ENCODE measurements at regions not wholly inside any gene's neighbourhood (a gene's known extent, or its start where the extent isn't known, plus 50 kb on each side); places are given as distances from the start of the nearest gene placed in this dataset.
A peak's percentile ranks its signal among the peaks of the same experiment; 100 is the strongest.
"Not testable (repeated sequence)": the region's sequence is repeated elsewhere in the genome, so short reads cannot be mapped to it uniquely, and the experiment has no call there.

DNA sequence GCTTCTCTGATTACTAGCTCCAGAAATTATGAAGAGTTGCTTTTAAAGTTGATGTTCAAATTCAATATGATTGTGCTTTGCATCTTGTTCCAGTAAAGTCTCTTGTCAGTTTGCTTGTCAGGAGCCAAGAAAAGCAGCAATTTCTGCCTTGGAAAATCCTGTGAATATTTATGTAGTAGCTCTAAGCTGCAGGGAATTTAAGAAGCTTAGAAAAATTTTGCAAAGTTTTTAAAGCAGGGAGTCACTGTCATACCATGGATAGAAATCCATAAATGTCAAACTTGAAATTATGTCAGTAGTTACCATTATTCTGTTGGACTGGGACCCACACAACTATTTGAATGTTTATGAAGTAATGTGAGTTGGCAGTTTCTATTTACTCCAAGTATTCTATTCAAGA, 169.3 kb downstream of the TMEM200C start:
- DNase-seq = no peak
- ATAC-seq = no peak

DNA sequence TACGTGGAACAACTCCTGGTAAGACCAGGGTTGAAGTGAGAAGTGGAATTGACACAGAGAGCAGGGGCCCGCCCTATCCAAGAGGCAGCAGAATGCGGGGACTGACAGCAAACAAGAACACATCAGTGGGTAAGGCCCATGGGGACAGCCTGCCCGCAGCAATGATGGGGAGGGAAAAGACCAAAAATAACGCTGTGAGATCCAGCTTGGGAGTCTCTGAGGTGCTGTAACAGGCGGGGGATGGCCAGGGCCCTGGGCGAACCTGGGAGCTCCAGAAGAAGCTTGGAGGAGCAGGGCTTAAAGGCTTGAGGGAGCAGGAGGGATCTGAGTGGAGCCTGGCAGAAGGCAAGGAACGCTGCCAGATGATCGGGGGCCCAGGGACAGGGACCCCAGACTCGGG, 173.4 kb downstream of the TMEM200C start:
- DNase-seq (no peak), ATAC-seq (no peak)
- intact Hi-C loops (cut with micrococcal nuclease) = no loop called here

More for the DNA sequence above, 169.3 kb downstream of the TMEM200C start:
- intact Hi-C loops (cut with micrococcal nuclease) = no loop called here

DNA sequence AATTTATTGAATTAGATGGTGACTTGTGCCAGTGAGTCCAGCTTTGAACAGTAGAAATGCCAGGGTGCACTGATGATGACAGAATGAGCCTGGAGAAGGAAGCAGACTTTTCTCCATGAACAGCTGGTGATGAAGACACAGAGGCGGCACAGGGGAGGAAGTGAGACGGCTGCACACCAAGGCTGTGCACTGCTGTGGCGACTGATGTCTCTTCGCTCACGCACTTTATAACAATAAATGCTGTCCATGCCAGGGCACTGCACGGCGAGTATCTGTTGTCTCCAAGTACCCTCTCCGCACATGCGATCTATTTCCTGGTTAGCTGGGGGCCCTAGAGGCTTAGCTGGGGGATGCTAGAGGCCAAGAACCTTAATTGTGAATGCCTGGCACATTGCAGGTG, 175.2 kb downstream of the TMEM200C start:
- no peak for DNase-seq
- no peak for ATAC-seq
- intact Hi-C loops (cut with micrococcal nuclease) = no loop called here

DNA sequence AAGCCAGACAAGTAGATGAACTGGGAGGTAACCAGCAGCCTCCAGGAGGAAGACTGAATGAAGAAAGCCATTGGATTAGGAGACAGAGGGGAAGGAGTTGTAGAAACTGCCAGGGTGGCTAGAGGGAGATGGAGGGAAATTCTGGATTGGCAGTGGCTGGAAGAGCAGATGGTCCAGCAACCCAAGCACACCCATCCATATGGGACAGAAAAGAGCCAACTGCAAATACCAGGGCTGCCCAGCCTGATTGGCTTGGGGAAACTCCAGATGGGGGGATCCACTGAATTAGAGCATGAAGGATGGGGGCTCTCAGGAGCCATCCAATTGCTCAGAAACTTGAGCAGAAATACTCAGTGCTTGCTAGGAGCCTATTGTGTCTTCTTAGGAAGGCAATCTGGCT, 173.5 kb upstream of the EPB41L3 start:
- no peak for DNase-seq
- ATAC-seq = no peak
- intact Hi-C loops (cut with micrococcal nuclease) = no loop called here

GRCh38 chr18:5710676-5711075, 166.9 kb upstream of the EPB41L3 start:
- ATAC-seq (no peak), DNase-seq (no peak)
- intact Hi-C loops (cut with micrococcal nuclease) = no loop called here

GRCh38 chr18:5710235-5710634, 166.4 kb upstream of the EPB41L3 start:
- ATAC-seq (no peak), DNase-seq (no peak)
- intact Hi-C loops (cut with micrococcal nuclease) = no loop called here

GRCh38 chr18:5709476-5710095, 165.8 kb upstream of the EPB41L3 start:
- DNase-seq = no peak
- ATAC-seq = no peak
- intact Hi-C loops (cut with micrococcal nuclease) = no loop called here

- no peak for ATAC-seq
- intact Hi-C loops (cut with micrococcal nuclease) = no loop called here
These were observed 163.8 kb upstream of the EPB41L3 start for GRCh38 chr18:5707586-5707985.

GRCh38 chr18:5705393-5705792, 161.6 kb upstream of the EPB41L3 start:
- ATAC-seq = no peak
- DNase-seq = no peak
- intact Hi-C loops (cut with micrococcal nuclease) = no loop called here

More at GRCh38 chr18:5707586-5707985, 163.8 kb upstream of the EPB41L3 start:
- DNase-seq = no peak

- intact Hi-C loops (cut with micrococcal nuclease) = no loop called here
- DNase-seq = no peak
- no peak for ATAC-seq
These were observed 161.1 kb upstream of the EPB41L3 start for GRCh38 chr18:5704847-5705246.

GRCh38 chr18:5702016-5702415, 158.2 kb upstream of the EPB41L3 start:
- DNase-seq; ATAC-seq; intact Hi-C loops (cut with micrococcal nuclease): not testable (repeated sequence)

DNA sequence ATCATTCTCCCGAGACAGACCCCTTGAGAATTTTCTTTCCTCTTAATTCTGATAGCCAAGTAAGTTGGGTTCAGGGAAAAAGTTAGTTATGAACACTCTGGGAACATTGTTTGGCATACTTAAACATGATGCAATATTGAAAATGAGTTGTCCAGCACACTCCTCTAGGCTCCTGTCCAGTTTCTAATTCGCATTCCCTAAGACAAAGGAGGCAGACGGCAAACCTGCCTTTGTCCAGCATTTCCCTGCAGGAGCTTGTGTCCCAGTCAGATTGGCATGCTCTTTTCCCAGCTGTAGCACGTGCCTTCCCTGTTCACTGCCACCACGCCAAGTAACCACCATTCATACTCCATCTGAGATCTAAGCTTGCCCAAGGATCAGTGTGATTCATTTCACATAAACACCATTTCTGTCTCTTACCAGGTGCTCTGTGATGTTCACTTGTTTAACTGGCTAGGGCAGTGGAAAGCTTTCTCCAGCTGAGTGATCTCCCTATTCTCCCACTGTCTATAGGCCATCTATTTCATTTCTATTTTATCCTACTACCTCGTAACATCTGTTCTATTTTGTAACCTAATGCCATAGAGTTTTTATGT, 150.0 kb upstream of the EPB41L3 start:
- intact Hi-C loops (cut with micrococcal nuclease) = no loop called here
- DNase-seq = no peak
- ATAC-seq = peak; percentile 61

GRCh38 chr18:5678779-5679406, 135.1 kb upstream of the EPB41L3 start:
- intact Hi-C loops (cut with micrococcal nuclease) = no loop called here
- no peak for DNase-seq
- ATAC-seq = no peak

DNA sequence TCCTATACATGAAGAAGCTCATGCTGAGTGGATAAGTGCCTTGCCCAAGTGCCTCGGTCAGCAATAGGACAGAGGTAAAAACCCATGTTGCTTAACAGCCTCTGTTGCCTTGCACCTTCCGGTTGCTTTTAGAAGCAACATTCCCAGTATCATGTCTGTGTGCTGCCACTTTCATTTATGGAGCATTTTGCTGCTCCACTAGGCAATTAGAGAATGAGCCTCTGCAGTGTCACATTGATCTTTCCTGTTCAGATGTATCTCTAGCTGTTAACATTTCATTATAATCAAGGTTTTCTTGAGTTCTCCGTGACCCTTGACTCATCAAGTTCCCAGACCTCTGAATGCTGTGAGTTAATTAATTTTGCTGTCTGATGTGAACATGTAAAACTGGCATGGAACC, 134.5 kb upstream of the EPB41L3 start:
- ATAC-seq (no peak), DNase-seq (no peak)
- intact Hi-C loops (cut with micrococcal nuclease) = no loop called here

DNA sequence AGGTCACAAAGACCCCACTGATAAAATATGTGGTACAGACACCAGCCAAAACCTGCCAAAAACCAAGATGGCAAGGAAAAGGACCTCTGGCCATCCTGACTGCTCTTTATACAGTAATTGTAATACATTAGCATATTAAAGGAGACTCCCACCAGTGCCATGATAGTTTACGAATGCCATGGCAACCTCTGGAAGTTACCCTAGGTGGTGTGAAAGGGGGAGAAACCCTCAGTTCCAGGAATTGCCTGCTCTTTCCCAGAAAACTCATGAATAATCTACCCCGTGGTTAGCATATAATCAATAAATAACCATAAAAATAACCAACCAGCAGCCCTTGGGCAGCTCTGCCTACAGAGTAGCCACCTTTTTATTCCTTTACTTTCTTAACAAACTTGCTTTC, 129.8 kb upstream of the EPB41L3 start:
- no peak for ATAC-seq
- DNase-seq = no peak
- intact Hi-C loops (cut with micrococcal nuclease) = no loop called here

GRCh38 chr18:5669585-5669984, 125.8 kb upstream of the EPB41L3 start:
- ATAC-seq (no peak), DNase-seq (no peak)
- intact Hi-C loops (cut with micrococcal nuclease) = no loop called here

DNA sequence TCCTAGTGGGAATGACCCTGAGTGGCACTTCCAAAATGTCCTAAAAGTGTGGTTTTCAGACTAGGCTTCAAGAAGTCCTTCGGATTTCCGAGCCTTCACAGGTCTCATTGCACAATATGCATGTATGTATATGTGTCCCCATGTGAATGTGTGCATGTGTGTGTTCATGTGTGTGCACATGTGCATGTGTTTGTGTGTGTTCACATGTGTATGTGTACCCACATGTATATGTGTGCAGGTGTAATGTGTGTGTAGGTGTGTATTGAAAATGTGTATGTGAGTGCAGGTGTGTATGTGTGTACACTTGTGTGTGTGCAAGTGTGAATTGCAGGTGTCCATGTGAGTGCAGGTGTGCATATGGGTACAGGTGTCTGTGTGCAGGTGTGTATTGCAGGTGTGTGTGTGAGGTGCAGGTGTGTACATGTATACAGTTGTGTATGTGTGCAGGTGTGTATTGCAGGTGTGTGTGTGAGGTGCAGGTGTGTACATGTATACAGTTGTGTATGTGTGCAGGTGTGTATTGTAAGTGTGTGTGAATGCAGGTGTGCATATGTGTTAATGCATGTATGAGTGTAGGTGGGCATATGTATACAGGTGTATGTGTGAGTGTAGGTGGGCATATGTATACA, 124.4 kb upstream of the EPB41L3 start:
- no peak for DNase-seq
- intact Hi-C loops (cut with micrococcal nuclease) = no loop called here
- ATAC-seq = no peak

GRCh38 chr18:5667356-5667755, 123.6 kb upstream of the EPB41L3 start:
- DNase-seq = no peak
- no peak for ATAC-seq
- intact Hi-C loops (cut with micrococcal nuclease) = no loop called here

DNA sequence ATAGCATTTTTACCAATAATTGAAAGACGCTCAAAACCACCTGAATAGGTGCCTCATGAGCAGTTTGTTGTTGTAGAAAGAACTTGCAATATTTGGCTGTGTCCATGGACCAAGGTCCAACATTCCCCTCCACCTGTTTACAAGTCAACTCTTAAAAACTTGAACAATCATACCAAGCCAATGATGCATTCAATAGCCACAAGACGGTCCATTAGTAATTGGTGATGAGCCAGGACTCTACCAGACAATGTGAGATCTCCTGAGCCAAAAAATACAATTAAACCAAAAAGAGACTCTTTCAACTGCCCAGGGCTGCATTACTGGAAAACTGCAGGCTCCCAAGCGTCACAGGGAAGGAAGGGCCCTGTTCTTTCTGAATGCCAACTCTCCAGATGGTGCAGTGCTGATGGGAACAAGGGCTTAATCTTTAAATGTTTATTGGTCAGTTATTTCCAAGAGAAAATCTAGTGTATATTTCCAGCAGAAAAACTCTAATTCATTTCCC, 118.8 kb upstream of the EPB41L3 start:
- intact Hi-C loops (cut with micrococcal nuclease) = no loop called here
- ATAC-seq = no peak

GRCh38 chr18:5661179-5661578, 117.4 kb upstream of the EPB41L3 start:
- ATAC-seq (no peak), DNase-seq (no peak)
- intact Hi-C loops (cut with micrococcal nuclease) = no loop called here

More for the DNA sequence above, 118.8 kb upstream of the EPB41L3 start:
- no peak for DNase-seq
